ENCODE measurements at regions not wholly inside any gene's neighbourhood (a gene's known extent, or its start where the extent isn't known, plus 50 kb on each side); places are given as distances from the start of the nearest gene placed in this dataset.

- DNase-seq (ENCODE audit: low read depth in 2 of 2): no peak
Observed at GRCh38 chr1:201686714-201687455, 142.1 kb upstream of the IPO9 start.

- DNase-seq (ENCODE audit: low read depth in 2 of 2): no peak
Observed at GRCh38 chr1:201688514-201688913, 140.4 kb upstream of the IPO9 start.

- no peak for DNase-seq (ENCODE audit: low read depth in 2 of 2)
Observed at GRCh38 chr1:201689647-201690046, 139.3 kb upstream of the IPO9 start.

- DNase-seq (ENCODE audit: low read depth in 2 of 2): no peak
Observed at GRCh38 chr1:201690528-201690927, 138.4 kb upstream of the IPO9 start.

- DNase-seq (ENCODE audit: low read depth in 2 of 2): no peak
Observed at GRCh38 chr1:201691716-201692554, 137.0 kb upstream of the IPO9 start.

DNA sequence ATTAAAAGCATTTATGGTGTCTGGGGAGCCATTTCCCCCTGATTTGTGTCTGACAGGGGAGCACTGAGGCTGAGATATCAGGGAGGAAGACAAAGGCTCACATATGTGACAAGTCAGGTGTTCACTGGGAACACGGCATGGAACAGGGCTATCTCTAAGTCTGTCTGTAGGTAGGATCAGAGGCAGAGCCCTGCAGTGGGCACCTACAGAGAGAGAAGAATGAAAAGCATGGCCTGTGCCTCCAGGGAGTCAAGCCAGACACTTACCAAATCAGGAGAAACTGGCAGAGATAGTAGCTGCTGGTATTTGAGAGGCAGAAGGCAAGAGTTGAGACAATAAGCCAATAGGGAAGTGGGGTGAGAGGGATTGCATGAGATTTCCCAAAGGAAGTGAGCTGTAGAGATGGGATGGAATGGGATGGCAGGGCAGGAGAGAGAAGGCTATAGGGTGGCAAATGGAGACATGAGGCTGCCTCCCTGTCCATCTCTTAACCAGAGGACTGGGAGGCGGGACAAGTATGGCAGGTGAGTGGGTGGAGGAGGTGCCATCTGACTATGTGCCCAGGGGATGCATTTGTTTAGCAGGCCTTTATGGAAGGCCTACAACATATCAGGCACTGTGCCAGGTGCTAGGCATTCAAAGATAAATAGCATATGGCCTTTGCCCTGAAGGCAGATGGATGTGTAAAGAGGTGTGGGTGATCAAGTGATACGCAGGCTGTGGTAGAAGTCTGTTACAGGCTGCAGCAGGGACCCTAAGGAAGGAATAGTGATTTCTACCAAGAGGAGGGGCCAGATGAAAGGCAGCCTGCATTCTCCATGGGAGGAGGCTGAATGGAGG lies 136.2 kb upstream of the IPO9 start:
- DNase-seq (ENCODE audit: low read depth in 2 of 2): no peak

- no peak for DNase-seq (ENCODE audit: low read depth in 2 of 2)
Observed at GRCh38 chr1:201693890-201694607, 134.9 kb upstream of the IPO9 start.

DNA sequence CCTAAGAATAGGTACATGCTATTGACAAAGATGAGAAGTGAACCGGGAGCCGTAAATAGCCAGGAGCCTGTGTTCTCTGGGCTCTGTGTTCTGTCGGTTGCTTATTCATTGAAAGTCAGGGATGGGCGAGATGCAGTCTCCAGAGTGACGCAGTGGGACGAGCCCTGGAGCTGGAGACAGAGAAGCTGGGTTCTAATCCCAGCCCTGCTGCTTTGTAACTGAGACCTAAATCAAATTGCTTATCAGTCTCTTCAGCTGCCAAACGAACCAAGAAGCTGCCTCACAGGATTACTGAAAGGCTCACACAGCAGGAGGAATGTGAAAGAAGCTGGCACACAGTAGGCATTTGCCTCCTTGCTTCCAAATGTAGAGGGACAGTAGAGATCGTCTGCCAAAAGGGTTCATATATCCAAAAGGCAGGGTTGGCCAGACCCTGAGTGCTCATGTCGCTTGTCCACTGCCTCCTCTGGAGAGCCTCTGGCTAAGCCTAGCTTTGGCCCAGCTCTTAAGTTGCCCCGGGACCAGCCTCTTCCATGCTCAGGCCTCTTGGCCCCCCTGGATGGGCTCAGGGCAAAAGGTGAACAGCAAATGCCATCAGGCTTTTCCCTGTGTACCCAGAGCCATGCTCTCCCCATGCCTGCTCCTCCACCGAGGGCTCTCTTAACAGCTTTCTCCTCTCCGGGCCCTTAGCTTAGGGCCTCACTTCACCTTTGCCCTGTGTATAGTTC lies 134.2 kb upstream of the IPO9 start:
- DNase-seq (ENCODE audit: low read depth in 2 of 2): no peak

- no peak for DNase-seq (ENCODE audit: low read depth in 2 of 2)
Observed at GRCh38 chr1:201695607-201696006, 133.3 kb upstream of the IPO9 start.

GRCh38 chr1:201696217-201696761 lies 132.7 kb upstream of the IPO9 start:
- DNase-seq (ENCODE audit: low read depth in 2 of 2): no peak

- DNase-seq (ENCODE audit: low read depth in 2 of 2): no peak
Observed at GRCh38 chr1:201697174-201697573, 131.8 kb upstream of the IPO9 start.

DNA sequence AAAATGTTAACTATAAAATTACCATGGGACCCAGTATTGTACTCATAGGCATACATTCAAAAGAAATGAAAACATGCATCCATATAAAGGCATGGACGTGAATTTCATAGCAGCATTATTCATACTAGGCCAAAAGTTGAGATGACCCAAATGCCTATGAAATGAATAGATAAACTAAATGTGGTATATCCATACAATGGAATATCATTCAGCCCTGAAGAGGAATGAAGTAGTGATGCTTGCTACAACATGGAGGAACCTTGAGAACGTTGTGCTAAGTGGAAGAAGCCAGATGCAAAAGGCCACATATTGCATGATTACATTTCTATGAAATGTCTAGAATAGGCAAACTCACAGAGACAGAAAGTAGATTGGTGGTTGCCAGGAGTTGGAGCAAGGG lies 127.1 kb upstream of the IPO9 start:
- no peak for DNase-seq (ENCODE audit: low read depth in 2 of 2)

DNA sequence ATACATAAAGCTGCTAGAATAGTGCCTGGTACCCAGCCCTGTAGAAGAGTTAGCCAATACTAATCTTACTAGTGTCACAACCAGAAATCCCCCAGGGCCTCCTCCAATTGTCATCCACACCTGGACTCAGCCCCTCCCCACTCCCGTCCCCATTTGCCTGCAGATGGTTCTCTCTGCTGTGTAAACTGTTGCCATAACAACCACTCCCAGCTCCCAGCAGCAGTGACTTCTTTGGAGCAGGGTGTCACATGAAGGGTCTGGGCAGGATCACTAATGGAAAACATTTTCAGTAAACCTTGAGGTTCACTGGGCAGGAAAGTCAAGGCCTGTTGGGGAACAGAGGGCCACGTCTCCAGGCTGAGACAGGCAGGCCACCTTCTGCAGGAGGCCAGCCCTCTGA lies 126.0 kb upstream of the IPO9 start:
- no peak for DNase-seq (ENCODE audit: low read depth in 2 of 2)

GRCh38 chr1:201703621-201704438 lies 125.1 kb upstream of the IPO9 start:
- DNase-seq (ENCODE audit: low read depth in 2 of 2): peak; percentile 46 to 71

DNA sequence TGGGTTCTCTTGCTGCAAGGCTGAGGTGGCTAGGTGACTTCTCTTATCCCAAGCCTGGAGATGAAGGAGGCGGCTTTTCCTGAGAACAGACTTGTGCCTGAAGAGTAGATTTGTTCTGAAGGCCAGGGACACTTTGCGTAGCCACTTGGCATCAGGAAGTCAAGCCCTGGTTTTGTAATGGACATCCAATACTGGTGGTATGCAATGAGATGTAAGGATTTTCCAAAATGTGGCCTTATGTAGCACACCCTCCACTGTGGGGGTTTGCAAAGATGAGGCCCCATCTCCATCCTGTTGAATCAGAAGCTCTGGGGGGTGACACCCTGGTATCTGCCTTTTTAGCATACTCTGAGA lies 124.5 kb upstream of the IPO9 start:
- DNase-seq (ENCODE audit: low read depth in 2 of 2): no peak

GRCh38 chr1:201705389-201705788 lies 123.6 kb upstream of the IPO9 start:
- DNase-seq (ENCODE audit: low read depth in 2 of 2): no peak

GRCh38 chr1:201706109-201706508 lies 122.8 kb upstream of the IPO9 start:
- no peak for DNase-seq (ENCODE audit: low read depth in 2 of 2)

GRCh38 chr1:201707027-201707426 lies 121.9 kb upstream of the IPO9 start:
- DNase-seq (ENCODE audit: low read depth in 2 of 2): no peak

DNA sequence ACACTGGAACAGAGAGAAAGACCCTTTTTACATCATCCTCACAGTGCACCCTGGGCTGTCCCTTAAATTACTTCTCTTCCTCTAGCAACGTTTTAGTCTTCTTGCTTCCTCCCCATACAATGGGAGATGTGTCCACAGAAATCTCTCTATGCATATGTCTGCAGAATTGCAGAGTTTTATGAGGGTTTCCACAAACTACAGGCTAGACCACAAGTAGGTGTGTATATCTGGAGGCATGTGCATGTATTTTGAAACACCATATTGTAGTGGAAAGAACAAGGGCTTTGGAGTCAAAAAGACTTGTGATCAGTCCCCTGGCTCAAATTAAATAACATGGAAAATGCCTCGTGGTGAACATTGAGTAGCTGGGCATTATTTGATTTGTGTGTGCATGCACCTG lies 121.3 kb upstream of the IPO9 start:
- no peak for DNase-seq (ENCODE audit: low read depth in 2 of 2)

DNA sequence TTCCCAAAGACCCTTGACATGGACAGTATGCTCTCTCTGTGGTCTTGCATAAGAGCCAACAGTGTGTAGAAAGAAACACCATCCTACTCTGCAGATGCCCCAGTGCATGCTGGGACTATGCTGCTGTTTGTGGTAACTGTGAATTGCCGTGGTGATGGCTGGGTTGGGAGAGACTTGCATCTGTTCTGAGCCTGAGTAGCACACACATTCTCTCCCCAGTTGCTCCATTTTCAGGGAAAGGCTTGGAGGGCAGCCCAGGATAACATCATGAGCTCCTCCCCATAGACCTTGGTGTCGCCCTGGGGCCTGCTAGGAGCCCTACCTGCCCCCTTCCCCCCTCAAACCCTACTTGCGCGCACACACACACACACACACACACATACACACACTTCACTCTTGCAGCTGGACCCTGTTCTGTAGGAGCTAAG lies 120.9 kb upstream of the IPO9 start:
- DNase-seq (ENCODE audit: low read depth in 2 of 2): no peak
